GM12874 (cell line): ENCODE measurements at regions not wholly inside any gene's neighbourhood (a gene's known extent, or its start where the extent isn't known, plus 50 kb on each side); places are given as distances from the start of the nearest gene placed in this dataset.

Experiments used
- TF ChIP-seq, protein P1 (sequence below): IDR thresholded peaks from 2 replicates; pipeline ENCODE4 v1.5.1; 2011; ENCODE audit warnings: low read depth, mild to moderate bottlenecking, control low read depth, low read length, moderate library complexity; ENCODE audit not compliant: insufficient read depth

DNA sequence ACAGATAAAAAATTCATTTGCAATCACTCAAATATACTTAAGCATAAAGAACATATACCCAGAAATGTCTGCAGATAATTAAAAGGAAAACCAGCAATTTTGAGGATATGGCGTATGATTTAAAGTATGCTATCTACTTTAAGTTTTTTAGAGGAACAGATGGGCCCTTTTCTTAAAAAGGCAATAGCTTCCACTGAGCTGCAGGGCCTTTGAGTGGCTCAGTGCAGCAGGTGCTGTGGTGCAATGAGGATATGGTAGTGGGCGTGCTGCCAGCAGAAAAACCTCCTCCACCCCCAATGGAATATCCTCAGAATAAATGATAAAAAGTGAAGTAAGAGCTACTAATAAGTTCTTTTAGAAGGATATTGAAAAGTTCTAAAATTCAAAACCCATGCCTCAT lies 814.5 kb downstream of the MTRR start:
- TF ChIP-seq, protein P1, sequence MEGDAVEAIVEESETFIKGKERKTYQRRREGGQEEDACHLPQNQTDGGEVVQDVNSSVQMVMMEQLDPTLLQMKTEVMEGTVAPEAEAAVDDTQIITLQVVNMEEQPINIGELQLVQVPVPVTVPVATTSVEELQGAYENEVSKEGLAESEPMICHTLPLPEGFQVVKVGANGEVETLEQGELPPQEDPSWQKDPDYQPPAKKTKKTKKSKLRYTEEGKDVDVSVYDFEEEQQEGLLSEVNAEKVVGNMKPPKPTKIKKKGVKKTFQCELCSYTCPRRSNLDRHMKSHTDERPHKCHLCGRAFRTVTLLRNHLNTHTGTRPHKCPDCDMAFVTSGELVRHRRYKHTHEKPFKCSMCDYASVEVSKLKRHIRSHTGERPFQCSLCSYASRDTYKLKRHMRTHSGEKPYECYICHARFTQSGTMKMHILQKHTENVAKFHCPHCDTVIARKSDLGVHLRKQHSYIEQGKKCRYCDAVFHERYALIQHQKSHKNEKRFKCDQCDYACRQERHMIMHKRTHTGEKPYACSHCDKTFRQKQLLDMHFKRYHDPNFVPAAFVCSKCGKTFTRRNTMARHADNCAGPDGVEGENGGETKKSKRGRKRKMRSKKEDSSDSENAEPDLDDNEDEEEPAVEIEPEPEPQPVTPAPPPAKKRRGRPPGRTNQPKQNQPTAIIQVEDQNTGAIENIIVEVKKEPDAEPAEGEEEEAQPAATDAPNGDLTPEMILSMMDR, result no peak

DNA sequence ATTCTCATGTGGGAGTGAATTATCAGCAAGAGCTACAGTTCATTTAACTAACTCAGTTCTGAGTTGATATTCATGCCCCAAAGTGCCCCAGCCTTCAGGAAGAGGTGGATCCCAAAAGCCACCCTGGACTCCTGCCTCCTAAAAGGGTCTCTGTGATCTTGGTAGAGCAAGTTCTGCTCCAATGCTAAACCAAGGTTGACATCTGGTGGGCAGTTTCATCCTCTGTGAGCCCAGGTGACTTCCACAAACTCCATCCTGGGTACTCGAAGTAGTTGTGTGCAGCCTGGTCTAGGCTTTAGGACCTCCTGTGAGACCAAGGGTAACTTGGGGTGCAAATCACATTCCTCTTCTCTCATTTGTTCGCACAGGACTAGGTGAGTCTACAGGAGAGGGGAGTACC lies 816.8 kb downstream of the MTRR start:
- TF ChIP-seq, protein P1, result no peak

DNA sequence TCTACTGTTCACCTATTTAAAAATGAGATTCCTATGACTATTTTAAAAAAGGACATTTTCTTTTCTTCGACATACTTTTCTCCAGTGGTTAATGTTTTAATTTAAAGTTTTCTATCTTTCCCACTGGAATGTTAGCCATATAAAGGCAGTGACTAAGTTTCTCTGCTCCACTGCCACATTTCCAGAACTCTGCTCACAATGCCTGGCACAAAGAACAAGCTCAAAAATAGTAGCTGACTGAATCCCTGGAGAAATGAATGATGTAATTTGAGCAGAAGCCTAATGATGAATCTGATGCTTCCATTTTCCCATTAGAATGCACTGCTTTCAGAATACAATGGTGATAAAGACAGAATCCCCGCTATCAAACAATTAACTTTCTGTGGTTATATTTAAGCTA lies 817.8 kb downstream of the MTRR start:
- TF ChIP-seq, protein P1, result no peak

- TF ChIP-seq, protein P1, result no peak
Measured at GRCh38 chr5:8689773-8690172, 820.8 kb downstream of the MTRR start.

- TF ChIP-seq, protein P1, result no peak
Measured at GRCh38 chr5:8691221-8691620, 822.3 kb downstream of the MTRR start.

DNA sequence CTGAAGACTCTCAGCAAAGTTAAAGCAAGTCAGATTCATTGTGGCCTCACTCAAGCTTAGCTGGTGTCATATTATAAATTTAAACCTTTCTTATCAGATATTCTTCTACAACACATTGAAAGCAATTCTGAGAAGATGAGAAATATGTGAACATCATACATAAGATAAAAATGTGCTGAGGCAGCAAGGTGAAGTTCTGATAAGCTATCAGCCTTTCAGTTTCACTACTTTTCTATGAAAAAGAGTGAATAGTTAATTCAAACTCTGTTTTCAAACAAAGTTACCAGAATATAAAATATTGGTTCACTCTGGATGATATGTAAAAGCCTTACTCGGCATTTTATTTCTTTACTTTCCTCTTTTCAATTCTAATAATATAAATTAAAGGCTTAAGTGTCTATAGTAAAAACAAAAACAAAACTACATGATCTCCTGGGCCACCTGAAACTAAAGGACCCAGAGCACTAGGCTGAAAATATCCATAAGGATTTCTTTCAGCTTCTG lies 824.4 kb downstream of the MTRR start:
- TF ChIP-seq, protein P1, result no peak

GRCh38 chr5:8694545-8694944 lies 825.6 kb downstream of the MTRR start:
- TF ChIP-seq, protein P1, result no peak
